NCI-H1417 treated with DMSO at 0.1 percent for 48 hours (cell line): ENCODE measurements at regions not wholly inside any gene's neighbourhood (a gene's known extent, or its start where the extent isn't known, plus 50 kb on each side); places are given as distances from the start of the nearest gene placed in this dataset.
"Not testable (repeated sequence)": the region's sequence is repeated elsewhere in the genome, so short reads cannot be mapped to it uniquely, and the experiment has no call there.

Experiments
- DNase-seq: peaks from one replicate; lab custom pipeline; 2025; lab: John Stamatoyannopoulos, UW

DNA sequence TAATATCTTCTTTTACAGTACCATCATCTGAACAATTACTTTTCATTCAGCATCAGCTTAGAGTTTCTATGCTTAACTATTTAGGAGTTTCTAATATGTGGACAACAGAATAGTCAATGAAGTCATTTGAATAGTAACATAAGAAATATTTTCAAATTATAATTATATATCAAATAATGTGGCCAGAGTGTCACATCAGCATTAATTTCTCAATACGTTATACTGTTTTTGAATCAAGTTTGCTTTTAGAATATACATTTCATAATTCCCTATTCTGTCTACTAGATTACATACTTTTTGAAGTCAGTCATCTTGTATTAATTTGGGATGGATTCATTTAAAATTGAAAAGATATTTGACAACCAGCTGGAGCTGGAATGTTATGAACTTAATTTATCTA is 677.4 kb upstream of the PABPC4L start:
- DNase-seq: no peak

DNA sequence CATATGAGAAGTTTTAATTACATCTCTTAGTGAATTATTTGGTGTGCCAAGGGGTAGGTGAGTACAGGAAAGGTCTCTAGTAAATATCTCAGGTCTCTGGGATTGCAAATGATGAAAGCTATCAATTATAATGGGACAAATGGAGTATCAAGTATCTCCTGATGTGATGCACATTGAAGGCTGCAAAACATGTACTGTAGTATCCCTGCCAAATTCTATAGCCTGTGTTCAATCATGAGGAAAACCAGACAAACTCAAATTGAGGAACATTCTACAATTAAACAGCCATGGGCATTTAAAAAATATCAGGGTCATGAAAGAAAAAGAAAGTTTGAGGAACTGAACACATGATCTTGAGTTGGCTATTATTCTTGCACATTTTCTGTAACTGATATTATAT is 665.4 kb upstream of the PABPC4L start:
- DNase-seq: no peak

DNA sequence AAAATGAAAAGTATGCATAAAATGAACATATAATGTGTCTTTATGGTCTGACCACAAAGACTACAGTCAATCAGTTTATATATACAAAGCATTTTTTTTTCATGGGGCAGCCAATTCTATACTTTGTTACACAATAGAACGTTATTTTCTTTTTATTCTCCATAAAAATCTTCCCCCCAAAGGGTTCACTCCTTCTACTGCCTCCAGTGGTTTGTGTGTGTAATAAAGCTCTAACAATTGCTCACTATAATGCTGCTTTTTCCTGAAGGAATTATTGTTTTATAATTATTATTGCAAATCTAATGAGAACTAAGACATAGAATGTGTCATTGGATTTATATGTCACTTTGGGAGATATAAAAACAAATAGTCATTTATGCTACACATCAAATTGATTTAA is 664.1 kb upstream of the PABPC4L start:
- DNase-seq: no peak

DNA sequence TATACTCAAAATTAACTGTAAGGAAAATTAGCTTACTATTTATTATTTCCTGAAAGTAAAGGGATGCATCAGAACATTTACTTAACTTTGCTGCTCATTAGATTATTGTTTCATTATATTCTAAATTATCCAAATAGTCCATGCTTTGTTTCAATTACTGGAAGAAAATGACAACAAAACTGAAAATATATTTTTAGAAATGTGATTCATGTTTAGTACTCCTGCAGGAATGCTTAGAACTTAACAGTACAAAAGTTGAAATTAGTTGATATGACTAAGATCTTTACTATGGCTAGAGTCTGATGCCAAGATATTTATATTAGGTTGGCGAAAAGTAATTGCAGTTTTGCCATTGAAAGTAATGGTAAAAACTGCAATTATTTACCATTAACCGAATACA is 660.5 kb upstream of the PABPC4L start:
- DNase-seq: no peak

DNA sequence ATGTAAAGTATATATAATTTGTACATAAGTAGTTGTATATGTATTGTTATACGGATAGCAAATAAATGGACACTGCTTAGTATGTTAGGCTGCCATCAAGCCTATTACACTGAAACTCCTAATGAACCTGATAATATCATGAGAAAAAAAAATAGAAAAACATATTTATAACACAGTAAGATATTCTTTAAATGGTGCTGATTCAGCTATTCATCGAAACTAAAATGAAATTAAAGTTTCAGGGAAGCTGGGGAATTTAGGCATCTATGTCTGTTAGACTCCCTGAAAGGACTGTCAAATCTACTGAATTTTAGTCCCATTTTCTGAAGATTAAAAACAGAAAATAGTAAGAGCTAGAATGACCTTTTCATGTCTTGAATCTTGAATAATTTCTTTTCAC is 647.1 kb upstream of the PABPC4L start:
- no peak for DNase-seq

DNA sequence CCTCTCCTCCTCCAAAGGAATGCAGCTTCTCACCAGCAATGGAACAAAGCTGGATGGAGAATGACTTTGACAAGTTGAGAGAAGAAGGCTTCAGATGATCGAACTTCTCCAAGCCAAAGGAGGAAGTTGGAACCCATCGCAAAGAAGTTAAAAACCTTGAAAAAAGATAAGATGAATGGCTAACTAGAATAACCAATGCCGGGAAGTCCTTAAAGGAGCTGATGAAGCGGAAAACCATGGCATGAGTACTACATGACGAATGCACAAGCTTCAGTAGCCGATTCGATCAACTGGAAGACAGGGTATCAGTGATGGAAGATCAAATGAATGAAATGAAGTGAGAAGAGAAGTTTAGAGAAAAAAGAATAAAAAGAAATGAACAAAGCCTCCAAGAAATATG is 629.2 kb upstream of the PABPC4L start:
- not testable (repeated sequence) for DNase-seq

DNA sequence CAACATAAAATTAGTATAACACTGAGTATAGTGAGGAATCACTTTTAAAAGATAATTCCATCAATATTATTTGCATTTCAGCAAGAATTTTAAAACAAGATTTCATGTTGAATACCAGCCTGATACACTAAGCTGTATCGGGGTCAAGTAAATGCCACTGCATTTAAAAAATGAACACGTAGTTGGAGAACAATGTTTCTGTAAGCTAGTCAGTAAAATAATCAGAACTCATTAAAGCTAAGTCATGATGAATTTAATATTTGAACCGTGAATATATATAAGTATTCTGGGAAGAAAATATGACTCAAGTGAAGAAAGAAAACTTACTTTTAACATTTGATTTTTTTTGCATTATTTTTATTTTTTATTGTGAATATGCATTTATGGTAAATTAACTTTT is 611.0 kb upstream of the PABPC4L start:
- no peak for DNase-seq

DNA sequence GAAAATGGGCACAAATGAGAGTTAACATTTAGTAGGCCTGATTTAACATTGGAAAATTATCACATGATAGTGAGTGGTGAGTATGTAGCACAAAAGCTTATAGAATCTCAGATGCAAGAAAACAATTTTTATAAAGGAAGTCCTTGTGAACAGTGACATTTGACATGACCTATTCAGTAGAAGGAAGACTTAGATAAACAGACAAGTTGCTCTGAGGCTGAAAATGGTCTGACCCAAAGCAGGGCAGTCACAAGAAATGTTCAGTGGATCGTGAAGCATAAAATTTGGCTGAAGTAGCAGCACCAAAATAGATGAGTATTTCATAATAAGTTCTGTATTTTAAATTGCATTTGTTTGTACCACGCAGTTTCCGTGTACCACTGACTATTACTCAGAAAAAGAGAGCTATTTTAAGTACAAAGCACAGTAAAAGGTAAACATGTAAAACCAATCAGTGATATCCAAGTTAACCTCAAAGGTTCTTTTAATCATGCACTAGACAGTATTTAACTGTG is 605.7 kb upstream of the PABPC4L start:
- no peak for DNase-seq

DNA sequence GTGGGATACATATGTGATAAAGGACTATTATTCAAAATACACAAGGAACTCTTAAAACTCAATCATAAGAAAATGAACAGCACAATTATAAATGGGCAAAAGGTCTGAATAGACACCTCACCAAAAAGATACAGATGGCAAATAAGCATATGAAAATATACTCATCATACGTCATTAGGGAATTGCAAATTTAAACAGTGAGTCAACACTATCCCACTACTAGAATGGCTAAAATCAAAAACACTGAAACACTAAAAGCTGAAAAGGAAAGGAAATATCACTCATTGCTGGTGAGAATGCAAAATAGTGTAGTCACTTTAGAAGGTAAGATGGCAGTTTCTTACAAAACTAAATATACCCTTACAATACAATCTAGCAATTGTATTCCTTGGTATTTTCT is 597.0 kb upstream of the PABPC4L start:
- DNase-seq: no peak

DNA sequence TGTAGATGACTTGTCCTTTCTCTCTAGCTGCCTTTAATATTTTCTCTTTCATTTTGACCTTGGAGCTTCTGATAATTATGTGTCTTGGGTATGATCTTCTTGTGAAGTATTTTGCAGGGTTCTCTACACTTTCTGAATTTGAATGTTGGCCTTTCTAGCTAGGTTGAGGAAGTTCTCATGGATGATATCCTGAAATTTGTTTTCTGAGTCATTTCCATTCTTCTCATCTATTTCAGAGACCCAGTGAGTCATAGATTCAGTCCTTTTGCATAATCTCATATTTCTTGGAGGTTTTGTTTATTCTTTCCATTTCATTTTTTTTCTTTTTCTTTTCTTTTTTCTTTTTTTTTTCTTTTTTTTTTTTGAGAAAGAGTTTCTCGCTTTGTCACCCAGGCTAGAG is 585.7 kb upstream of the PABPC4L start:
- DNase-seq: no peak

DNA sequence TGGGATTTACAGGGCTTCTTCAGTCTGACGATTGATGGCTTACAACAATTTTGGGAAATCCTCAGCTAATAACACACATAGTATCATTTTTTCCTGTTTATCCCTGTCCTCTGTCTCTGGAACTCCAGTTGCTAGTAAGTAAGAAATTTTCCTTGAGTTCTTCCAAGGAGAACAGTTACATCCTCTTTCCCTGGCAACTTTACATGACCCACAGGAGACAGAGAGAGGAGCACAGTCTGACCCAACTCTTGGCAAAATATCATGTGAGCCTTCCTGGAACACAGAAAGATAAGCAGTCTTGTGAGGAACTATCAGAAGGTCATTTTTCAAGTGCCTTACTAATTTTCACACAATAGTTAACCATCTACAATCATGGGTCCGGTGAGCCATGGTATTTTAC is 578.7 kb upstream of the PABPC4L start:
- DNase-seq: no peak

DNA sequence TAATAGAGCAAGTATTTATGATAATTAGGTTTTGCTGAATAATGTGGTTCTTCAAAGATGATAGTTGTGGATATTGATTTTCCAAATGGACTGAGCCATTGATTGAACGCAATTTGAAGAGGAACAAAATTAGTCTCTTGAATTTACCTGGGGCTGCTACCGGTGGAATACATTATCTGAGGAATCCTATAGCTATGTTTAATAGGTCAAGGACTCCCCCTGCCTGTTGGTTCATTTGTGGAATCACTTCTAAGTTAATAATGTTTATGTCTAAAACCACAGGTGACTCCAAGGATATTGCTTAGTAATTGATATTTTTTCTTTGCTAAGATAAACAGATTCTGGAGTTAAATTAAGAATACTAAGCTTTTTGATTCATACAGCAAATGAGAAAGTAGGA is 576.0 kb upstream of the PABPC4L start:
- peak; percentile 17 for DNase-seq

DNA sequence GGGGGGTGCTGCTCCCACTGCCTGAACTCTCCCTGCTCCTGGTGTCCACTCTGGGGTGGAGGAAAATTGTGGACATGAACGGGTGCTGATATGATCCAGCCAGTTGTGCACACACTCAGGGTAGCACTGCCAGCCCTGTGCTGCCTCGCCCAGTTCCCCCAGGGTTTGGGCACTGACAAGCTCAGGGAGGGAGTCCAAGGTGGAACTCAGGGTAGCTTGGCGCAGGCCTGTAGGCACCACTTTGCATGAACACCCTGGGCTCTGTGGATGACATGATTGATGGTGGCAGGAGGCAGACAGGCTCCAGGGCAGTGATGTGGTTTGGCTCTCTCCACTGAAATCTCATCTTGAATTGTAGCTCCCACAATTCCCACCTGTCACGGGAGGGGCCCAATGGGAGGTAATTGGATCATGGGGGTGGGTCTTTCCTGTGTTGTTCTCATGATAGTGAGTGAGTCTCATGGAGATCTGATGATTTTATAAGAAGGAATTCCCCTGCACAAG is 572.0 kb upstream of the PABPC4L start:
- no peak for DNase-seq

DNA sequence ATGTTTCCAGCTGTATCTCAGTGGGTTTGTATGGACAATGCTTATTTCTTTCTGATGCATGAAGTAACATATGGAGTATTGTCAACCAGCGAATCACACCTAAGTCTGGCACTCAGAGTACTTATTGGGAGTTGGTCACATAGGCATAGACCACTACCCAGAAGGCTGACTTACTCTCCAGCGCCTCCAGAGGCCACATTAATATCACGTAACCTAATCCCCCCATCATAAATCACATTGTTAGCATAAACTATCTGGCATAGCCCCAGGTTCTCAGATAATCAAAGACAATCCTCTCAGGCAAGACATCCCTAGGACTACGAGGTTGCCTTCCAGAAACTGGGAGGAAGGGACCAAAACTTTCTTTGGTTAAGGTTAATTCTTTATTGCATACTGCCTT is 560.5 kb upstream of the PABPC4L start:
- no peak for DNase-seq

DNA sequence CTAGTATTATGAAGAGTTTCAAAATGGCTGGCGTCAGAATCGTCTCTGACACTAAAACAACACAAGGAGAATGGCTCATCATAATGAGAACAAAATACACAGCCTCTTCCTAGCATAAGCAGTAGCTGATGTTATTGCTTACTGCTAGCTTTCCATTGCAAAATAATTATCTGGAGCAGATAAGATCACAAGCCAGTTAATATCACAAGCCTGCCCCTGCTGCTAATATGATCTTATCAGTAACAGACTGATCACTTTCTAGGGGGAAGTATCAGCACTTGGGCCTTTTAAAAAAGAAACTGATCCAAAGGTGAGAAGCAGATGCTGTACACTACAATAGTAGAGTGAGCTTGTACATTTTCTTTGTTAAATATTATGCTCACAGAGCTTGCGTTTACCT is 554.8 kb upstream of the PABPC4L start:
- no peak for DNase-seq

DNA sequence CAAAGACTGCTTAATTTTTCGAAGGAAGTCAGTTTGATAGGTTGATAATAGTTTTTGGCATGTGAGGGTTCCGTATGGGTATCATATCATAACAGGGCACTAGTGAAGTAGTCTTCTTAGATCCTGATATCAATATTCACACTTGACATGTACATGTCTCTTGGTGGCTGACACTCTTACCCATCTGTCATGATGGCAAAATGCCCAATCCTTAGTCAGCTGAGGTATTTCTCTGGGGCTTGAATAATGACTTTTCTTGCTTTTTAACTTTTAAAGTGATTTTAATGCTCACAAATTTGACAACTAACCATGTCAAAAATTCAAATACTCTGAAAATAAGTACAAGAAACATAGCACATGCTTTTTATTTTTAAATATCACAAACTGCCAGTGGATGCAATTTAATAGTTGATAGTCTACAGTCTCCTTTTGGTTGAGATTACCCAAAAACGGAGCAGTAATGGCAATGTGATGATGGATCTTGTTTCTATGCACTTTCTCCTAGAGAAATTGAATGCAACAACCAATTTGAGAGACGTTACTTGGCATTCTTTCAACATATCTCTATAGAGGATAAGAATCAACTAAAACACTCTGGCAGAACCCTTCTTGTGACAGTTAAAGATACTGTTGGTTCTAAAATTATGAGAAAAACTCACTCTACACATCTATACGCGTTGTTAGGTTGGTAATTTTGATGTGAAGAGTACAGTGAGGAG is 552.9 kb upstream of the PABPC4L start:
- DNase-seq: no peak

DNA sequence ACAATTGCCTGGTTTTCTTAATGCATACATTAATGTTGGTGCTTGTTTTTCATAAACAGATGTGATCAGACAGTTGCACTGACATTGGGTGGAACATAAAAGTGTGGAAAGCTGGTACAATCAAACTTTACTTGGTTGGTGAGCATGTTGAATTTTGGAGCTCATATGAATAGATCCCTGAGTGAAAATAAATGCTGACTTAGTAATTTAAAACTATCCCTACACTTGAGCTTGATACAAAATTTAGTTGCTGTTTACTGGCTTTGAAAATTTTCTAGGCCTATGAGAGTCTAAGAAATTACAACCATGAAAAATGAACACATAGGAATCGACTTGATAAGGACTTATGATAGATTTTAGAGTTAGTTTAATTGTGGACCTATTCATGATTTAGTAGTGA is 551.8 kb upstream of the PABPC4L start:
- DNase-seq: no peak

DNA sequence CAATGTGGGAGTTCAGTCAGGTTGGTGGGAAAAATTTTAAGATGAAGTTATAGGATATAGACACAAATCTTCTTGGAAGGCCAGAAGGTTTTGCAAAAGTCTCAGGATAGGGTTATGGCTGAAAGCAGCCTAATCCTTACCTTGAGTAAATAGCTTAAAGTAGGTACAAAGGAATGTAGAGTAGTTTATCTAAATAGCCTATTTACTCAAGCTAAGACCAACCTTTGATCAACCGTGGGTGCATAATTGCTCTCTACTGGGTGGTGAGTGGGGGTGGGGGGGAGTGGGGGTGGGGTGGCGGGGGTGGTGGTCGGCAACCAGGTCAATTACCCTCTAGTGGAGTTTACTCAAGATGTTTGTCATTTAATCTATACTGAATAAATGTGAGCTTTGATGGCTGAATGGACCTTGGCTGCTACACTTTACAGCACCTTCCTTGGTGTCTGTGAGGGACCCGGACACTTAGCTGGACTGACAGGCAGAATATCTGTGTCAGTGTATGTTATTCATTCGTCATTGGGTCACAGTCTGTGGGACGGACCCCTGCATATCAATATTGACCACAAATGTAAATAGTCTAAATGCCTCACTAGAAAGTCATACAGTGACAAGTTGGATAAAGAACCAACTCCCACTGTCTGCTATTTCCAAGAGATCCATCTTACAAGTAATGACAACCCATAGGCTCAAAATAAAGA is 545.7 kb upstream of the PABPC4L start:
- DNase-seq: no peak

DNA sequence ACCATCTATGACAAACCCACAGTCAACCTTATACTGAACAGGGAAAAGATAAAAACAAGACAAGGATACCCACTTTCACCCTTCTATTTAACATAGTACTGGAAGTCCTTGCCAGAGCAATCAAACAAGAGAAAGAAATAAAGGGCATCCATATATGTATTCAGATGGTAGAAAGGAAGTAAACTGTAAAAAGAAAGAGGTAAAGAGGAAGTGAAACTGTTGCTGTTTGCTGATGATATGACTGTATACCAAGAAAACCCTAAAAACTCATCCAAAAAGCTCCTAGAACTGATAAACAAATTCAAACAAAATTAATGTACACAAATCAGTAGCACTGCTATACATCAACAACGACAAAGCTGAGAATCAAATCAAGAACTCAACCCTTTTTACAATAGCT is 538.7 kb upstream of the PABPC4L start:
- no peak for DNase-seq

DNA sequence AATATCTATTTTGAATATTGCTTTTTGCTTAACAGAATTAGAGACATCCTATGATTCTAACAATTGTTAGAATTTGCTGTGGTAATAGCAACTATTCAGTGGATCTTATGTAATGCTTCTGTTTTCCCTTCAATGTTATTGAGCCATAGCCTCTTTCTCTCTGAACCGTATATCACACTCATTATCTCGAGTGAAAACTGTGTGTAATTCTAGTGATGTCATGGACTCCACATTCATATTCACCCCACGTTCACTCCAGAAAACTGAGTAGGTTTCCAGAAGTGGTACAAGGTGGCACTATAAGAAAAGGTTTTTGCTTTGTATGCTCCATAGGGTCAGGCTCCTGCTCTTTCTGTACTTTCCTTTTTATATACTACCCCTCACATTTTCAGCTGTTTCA is 534.3 kb upstream of the PABPC4L start:
- DNase-seq: no peak

DNA sequence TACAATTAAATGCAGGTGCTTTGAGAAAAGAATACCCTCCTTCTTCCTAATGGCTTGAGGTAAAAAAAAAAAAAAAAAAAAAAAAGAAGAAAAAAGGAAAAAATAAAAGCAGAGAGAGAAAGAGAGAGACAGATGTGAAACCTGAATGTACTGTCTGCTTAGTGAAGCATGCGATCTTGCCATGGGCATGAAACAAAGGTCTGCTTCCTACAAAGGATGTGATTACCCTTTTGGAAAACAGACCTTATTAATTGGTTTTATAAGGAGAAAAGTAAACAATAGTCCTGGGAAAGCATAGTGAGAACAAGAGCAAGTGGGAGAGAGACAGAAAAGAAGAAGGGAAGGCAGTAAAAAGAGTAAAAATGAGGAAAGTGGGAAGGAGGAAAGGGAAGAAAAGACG is 526.1 kb upstream of the PABPC4L start:
- peak; percentile 20 for DNase-seq

DNA sequence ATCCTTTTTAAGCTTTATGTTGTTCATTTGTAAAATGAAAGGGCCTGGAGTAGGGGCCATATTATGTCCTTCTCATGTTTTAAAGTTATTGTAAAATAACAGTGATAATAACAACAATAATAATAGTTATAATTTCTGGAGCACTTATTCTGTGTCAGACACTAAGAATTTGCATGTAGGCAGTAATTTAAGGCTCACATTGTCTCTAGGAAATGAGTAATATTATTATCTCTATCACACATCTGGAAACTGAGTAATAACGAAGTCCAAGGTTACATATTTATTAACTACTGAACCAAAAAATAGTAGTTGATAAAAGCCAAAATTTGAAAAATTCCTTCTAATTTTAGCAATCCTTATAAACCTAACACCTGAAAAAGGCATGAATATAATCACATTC is 520.7 kb upstream of the PABPC4L start:
- no peak for DNase-seq

DNA sequence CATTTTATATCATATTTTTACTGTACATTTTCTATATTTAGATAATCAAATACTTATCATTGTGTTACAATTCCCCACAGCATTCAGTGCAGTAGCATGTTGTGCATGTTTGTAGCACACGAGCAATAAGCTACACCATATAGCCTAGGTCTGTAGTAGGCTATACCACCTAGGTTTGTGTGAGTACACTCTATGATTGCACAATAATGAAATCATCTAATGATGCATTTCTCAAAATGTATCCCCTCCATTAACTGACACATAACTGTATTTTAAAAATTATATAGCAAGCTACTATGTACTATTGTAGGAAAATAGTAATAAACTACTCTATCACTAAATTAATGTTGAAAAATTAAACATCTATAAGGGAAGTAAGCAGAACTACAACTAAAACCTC is 518.4 kb upstream of the PABPC4L start:
- DNase-seq: no peak

DNA sequence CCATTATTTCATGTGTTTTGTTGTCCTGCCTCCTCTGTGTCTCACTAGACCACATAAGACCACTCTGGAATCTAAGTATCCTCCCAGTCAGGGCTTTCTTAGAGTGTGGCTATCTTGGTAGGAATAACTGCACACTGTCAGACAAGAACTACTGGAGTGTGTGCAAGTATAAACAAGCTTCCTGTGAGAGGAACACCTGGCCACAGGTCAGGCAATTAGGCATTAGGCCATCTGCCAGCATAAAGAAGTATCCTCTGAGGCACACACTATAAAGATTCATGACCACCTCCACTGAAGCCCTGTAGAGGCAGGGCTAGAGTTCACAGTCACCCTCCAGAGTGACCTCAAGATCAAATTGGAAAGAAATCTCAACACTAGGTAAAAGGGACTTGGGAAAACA is 507.0 kb upstream of the PABPC4L start:
- no peak for DNase-seq
